Suppressor macrophage treated with lipopolysaccharide for 4 hours (primary cell): ENCODE measurements at regions not wholly inside any gene's neighbourhood (a gene's known extent, or its start where the extent isn't known, plus 50 kb on each side); places are given as distances from the start of the nearest gene placed in this dataset.
"Not testable (repeated sequence)": the region's sequence is repeated elsewhere in the genome, so short reads cannot be mapped to it uniquely, and the experiment has no call there.

ENCODE experiments used
- DNase-seq: peaks from one replicate; pipeline ENCODE4 v3.0.0-alpha.2; 2020

GRCh38 chr1:157407917-157408525, 144.3 kb downstream of the FCRL5 start:
- DNase-seq: peak; percentile 63

GRCh38 chr1:157407367-157407766, 144.9 kb downstream of the FCRL5 start:
- DNase-seq: no peak

GRCh38 chr1:157405662-157406061, 146.7 kb downstream of the FCRL5 start:
- no peak for DNase-seq

GRCh38 chr1:157404614-157405013, 147.7 kb downstream of the FCRL5 start:
- DNase-seq: no peak

- peak; percentile 43 for DNase-seq
Observed at GRCh38 chr1:157404063-157404501, 148.2 kb downstream of the FCRL5 start.

- DNase-seq: no peak
Observed at GRCh38 chr1:157403608-157404007, 148.7 kb downstream of the FCRL5 start.

- DNase-seq: peak; percentile 61
Observed at GRCh38 chr1:157403203-157403602, 149.1 kb downstream of the FCRL5 start.

GRCh38 chr1:157400766-157401165, 151.5 kb downstream of the FCRL5 start:
- no peak for DNase-seq

- peak; percentile 75 for DNase-seq
Observed at GRCh38 chr1:157399984-157400382, 152.3 kb downstream of the FCRL5 start.

- no peak for DNase-seq
Observed at GRCh38 chr1:157399343-157399983, 152.9 kb downstream of the FCRL5 start.

GRCh38 chr1:157390651-157391050, 161.7 kb downstream of the FCRL5 start:
- no peak for DNase-seq

- DNase-seq: no peak
Observed at GRCh38 chr1:157388057-157388456, 164.3 kb downstream of the FCRL5 start.

- no peak for DNase-seq
Observed at GRCh38 chr1:157384258-157384657, 168.1 kb downstream of the FCRL5 start.

- no peak for DNase-seq
Observed at GRCh38 chr1:157382351-157382750, 170.0 kb downstream of the FCRL5 start.

- DNase-seq: no peak
Observed at GRCh38 chr1:157380523-157380922, 171.8 kb downstream of the FCRL5 start.

GRCh38 chr1:157377280-157377713, 175.0 kb downstream of the FCRL5 start:
- DNase-seq: peak; percentile 59

- DNase-seq: no peak
Observed at GRCh38 chr1:157376681-157377080, 175.6 kb downstream of the FCRL5 start.

GRCh38 chr1:157372311-157372710, 180.0 kb downstream of the FCRL5 start:
- DNase-seq: not testable (repeated sequence)

- DNase-seq: no peak
Observed at GRCh38 chr1:157371826-157372225, 180.5 kb downstream of the FCRL5 start.

GRCh38 chr1:157371221-157371620, 181.1 kb downstream of the FCRL5 start:
- no peak for DNase-seq

GRCh38 chr1:157370698-157371097, 181.6 kb downstream of the FCRL5 start:
- DNase-seq: no peak

- peak; percentile 77 for DNase-seq
Observed at GRCh38 chr1:157369808-157370521, 182.3 kb downstream of the FCRL5 start.

- peak; percentile 9 for DNase-seq
Observed at GRCh38 chr1:157368941-157369340, 183.4 kb downstream of the FCRL5 start.

- DNase-seq: no peak
Observed at GRCh38 chr1:157368363-157368762, 184.0 kb downstream of the FCRL5 start.
